Spleen (tissue), 7 donors: ENCODE measurements at regions not wholly inside any gene's neighbourhood (a gene's known extent, or its start where the extent isn't known, plus 50 kb on each side); places are given as distances from the start of the nearest gene placed in this dataset.

Experiments used
- POLR2A ChIP-seq, 3 donors: fragments of 450-650 bp; IDR thresholded peaks; one replicate each; pipeline ENCODE4 v1.5.1; 2017; ENCODE audit warnings: antibody characterized with exemption in 3 of 3, mild to moderate bottlenecking in 1 of 3
- TF ChIP-seq, protein P1 (sequence below), 11 experiments: fragments of 200-600 bp in 7 of 11; fragments of 450-650 bp in 4 of 11; sonication (generic) in 4 of 11; IDR thresholded peaks in 8 of 11; conservative IDR thresholded peaks in 3 of 11; 1 replicate in 7 of 11; 2 replicates in 4 of 11; pipeline versions ENCODE4 v1.4.0 to v1.8.0; 2016 to 2021; ENCODE audit warnings: antibody characterized with exemption in 11 of 11, inconsistent platforms in 4 of 11, mild to moderate bottlenecking in 1 of 11
- donor health status: DM: no; HTN: no; CAD: no; lungs with moderate emphysema.
- donor health status: DM: no; HTN: no; CAD: no.
- donor health status: DM: no; HTN: no; CAD: no.

GRCh38 chr4:111985426-111985825 lies 159.8 kb upstream of the FAM241A start:
- TF ChIP-seq, protein P1, sequence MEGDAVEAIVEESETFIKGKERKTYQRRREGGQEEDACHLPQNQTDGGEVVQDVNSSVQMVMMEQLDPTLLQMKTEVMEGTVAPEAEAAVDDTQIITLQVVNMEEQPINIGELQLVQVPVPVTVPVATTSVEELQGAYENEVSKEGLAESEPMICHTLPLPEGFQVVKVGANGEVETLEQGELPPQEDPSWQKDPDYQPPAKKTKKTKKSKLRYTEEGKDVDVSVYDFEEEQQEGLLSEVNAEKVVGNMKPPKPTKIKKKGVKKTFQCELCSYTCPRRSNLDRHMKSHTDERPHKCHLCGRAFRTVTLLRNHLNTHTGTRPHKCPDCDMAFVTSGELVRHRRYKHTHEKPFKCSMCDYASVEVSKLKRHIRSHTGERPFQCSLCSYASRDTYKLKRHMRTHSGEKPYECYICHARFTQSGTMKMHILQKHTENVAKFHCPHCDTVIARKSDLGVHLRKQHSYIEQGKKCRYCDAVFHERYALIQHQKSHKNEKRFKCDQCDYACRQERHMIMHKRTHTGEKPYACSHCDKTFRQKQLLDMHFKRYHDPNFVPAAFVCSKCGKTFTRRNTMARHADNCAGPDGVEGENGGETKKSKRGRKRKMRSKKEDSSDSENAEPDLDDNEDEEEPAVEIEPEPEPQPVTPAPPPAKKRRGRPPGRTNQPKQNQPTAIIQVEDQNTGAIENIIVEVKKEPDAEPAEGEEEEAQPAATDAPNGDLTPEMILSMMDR (IDR thresholded peaks at IDR 0.05 in 8 of 11, conservative IDR thresholded peaks at IDR 0.05 in 3 of 11) = no peak
- TF ChIP-seq POLR2A (IDR thresholded peaks at IDR 0.05) = no peak
